GM23338 (cell line): ENCODE measurements at regions not wholly inside any gene's neighbourhood (a gene's known extent, or its start where the extent isn't known, plus 50 kb on each side); places are given as distances from the start of the nearest gene placed in this dataset.

Experiments
- ATAC-seq: fragments of 200-7000 bp; cut with Tn5 transposase; 3 replicates; pipeline ENCODE4 v1.9.1; 2020
- DNase-seq: peaks from one replicate; pipeline ENCODE4 v3.0.0-alpha.2; 2015; ENCODE audit warnings: low spot score
- H2AFZ ChIP-seq: fragments of 200-600 bp; sonication (generic); 2 replicates; pipeline ENCODE4 v1.8.0; 2016; ENCODE audit warnings: antibody characterized with exemption, mild to moderate bottlenecking, moderate library complexity
- H3F3A ChIP-seq: fragments of 200-600 bp; sonication (generic); replicated peaks from 2 replicates; pipeline ENCODE4 v1.8.0; 2017; ENCODE audit warnings: antibody characterized with exemption, mixed run types, low read depth
- H3K27ac ChIP-seq: fragments of 200-600 bp; sonication (generic); 2 replicates; pipeline ENCODE4 v1.6.1; 2016; ENCODE audit warnings: low read depth
- H3K27me3 ChIP-seq: fragments of 200-600 bp; sonication (generic); 2 replicates; pipeline ENCODE4 v1.8.0; 2016; ENCODE audit warnings: mild to moderate bottlenecking, mixed run types, moderate library complexity; ENCODE audit not compliant: insufficient read depth
- H3K36me3 ChIP-seq: fragments of 200-600 bp; sonication (generic); 2 replicates; pipeline ENCODE4 v1.8.0; 2016; ENCODE audit warnings: mild to moderate bottlenecking; ENCODE audit not compliant: insufficient read depth
- H3K4me1 ChIP-seq: fragments of 200-600 bp; sonication (generic); 2 replicates; pipeline ENCODE4 v1.8.0; 2016; ENCODE audit warnings: mild to moderate bottlenecking, moderate library complexity; ENCODE audit not compliant: insufficient read depth
- H3K4me2 ChIP-seq: fragments of 200-600 bp; sonication (generic); 2 replicates; pipeline ENCODE4 v1.7.1; 2017; ENCODE audit warnings: mixed run types
- H3K4me3 ChIP-seq: fragments of 200-600 bp; sonication (generic); 2 replicates; pipeline ENCODE4 v1.6.1; 2016; ENCODE audit warnings: mixed run types
- H3K79me2 ChIP-seq: fragments of 200-600 bp; sonication (generic); replicated peaks from 2 replicates; pipeline ENCODE4 v1.8.0; 2017; ENCODE audit warnings: mild to moderate bottlenecking; ENCODE audit not compliant: insufficient read depth
- H3K9me2 ChIP-seq: fragments of 200-600 bp; sonication (generic); 2 replicates; pipeline ENCODE4 v1.8.0; 2017; ENCODE audit not compliant: insufficient read depth
- H4K20me1 ChIP-seq: fragments of 200-600 bp; sonication (generic); replicated peaks from 2 replicates; pipeline ENCODE4 v1.8.0; 2017; ENCODE audit warnings: mild to moderate bottlenecking; ENCODE audit not compliant: insufficient read depth
- H3K27ac Mint-ChIP-seq: 2 replicates; pipeline ENCODE4 v1.8.0; 2020; ENCODE audit warnings: inconsistent platforms, mild to moderate bottlenecking, moderate library complexity, mixed read lengths
- H3K27me3 Mint-ChIP-seq: 3 replicates; pipeline ENCODE4 v1.8.0; 2022; ENCODE audit warnings: low read depth, mild to moderate bottlenecking, moderate library complexity, mixed read lengths, inconsistent platforms; ENCODE audit not compliant: insufficient read depth, poor library complexity
- H3K36me3 Mint-ChIP-seq: 3 replicates; pipeline ENCODE4 v1.8.0; 2021; ENCODE audit warnings: low read depth, mild to moderate bottlenecking, inconsistent platforms, moderate library complexity, mixed read lengths
- H3K4me1 Mint-ChIP-seq: 3 replicates; pipeline ENCODE4 v1.8.0; 2020; ENCODE audit warnings: mild to moderate bottlenecking, inconsistent platforms, mixed read lengths
- H3K4me3 Mint-ChIP-seq: 3 replicates; pipeline ENCODE4 v1.8.0; 2021; ENCODE audit warnings: moderate library complexity, mild to moderate bottlenecking, inconsistent platforms, mixed read lengths
- H3K9me3 Mint-ChIP-seq: 3 replicates; pipeline ENCODE4 v1.8.0; 2020; ENCODE audit warnings: moderate library complexity, mild to moderate bottlenecking, inconsistent platforms, mixed read lengths
- ETS1 ChIP-seq: IDR thresholded peaks from 2 replicates; pipeline ENCODE4 v1.6.1; 2016; ENCODE audit warnings: antibody characterized with exemption
- EZH2phosphoT487 ChIP-seq: fragments of 200-600 bp; sonication (generic); IDR thresholded peaks from one replicate; pipeline ENCODE4 v1.8.1; 2018; ENCODE audit warnings: antibody characterized with exemption; ENCODE audit not compliant: unreplicated experiment
- REST ChIP-seq: IDR thresholded peaks from one replicate; pipeline ENCODE4 v1.6.1; 2018; ENCODE audit warnings: antibody characterized with exemption; ENCODE audit not compliant: unreplicated experiment
- STAT1 ChIP-seq: IDR thresholded peaks from one replicate; pipeline ENCODE4 v1.6.1; 2016; ENCODE audit warnings: antibody characterized with exemption; ENCODE audit not compliant: unreplicated experiment
- ZNF114 ChIP-seq: fragments of 250-450 bp; sonication (Bioruptor Pico); IDR thresholded peaks from 2 replicates; pipeline ENCODE4 v1.5.0; 2020; ENCODE audit warnings: mild to moderate bottlenecking, moderate library complexity
- ZNF331 ChIP-seq: fragments of 250-450 bp; sonication (Bioruptor Pico); IDR thresholded peaks from 2 replicates; pipeline ENCODE4 v1.5.0; 2020; ENCODE audit warnings: low read depth, mild to moderate bottlenecking, moderate library complexity
- ZNF462 ChIP-seq: fragments of 250-450 bp; sonication (Bioruptor Pico); IDR thresholded peaks from 2 replicates; pipeline ENCODE4 v1.5.0; 2020; ENCODE audit warnings: mild to moderate bottlenecking, moderate library complexity
- TF ChIP-seq, protein P1 (sequence below), 2 experiments: fragments of 200-600 bp in 1 of 2; sonication (generic) in 1 of 2; conservative IDR thresholded peaks; 2 replicates each; pipeline versions ENCODE4 v1.5.1 to v1.6.1; 2016 to 2017; ENCODE audit warnings: antibody characterized with exemption in 2 of 2, low read depth in 2 of 2, mild to moderate bottlenecking in 2 of 2, moderate library complexity in 1 of 2

DNA sequence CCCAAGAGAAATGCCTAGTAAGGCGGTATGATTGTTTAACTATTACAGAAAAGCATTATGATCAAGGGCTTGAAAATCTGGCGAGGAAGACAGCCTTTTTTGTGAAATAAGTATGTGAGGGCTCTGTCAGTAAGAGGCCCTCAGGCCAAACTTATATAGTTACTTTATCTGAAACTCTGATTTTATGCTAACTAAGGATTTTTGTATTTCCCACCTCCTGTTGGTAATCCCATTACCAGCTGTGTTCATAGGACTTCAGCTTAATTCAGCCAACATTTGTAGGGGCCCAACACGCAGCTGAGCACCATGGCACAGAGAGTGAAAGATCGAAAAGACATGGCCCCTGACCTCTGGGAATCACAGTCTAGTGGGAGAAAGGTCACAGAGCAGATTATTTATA lies 318.3 kb upstream of the WWC1 start (continued):
- TF ChIP-seq STAT1 (no peak), ETS1 (no peak), ZNF114 (CRISPR knock-in tag) (no peak)

GRCh38 chr5:167984951-167985350 lies 306.5 kb upstream of the WWC1 start:
- no peaks in the 10 kb centered on the region for H3F3A ChIP-seq
- no peaks in the 10 kb centered on the region for H4K20me1 ChIP-seq
- Mint-ChIP-seq H3K4me1 (peaks cover 44% of the 10 kb centered on the region), H3K27ac (no peak overlapping the region), H3K4me3 (no peak overlapping the region), H3K36me3 (peaks cover 3% of the 10 kb centered on the region; the same call in 1 of the 3 replicates), H3K9me3 (peaks cover 4% of the 10 kb centered on the region; the same call in 2 of the 3 replicates), H3K27me3 (peaks cover 4% of the 10 kb centered on the region)
- no peak overlapping the region for H3K4me3 ChIP-seq
- H2AFZ ChIP-seq: no peak overlapping the region
- peaks cover 52% of the 10 kb centered on the region for H3K4me1 ChIP-seq
- no peaks in the 10 kb centered on the region for H3K79me2 ChIP-seq
- no peak overlapping the region for H3K27ac ChIP-seq
- H3K4me2 ChIP-seq: no peak overlapping the region
- ATAC-seq (no peak), DNase-seq (no peak)
- H3K9me2 ChIP-seq: peaks cover 4% of the 10 kb centered on the region; the same call in 1 of the 2 replicates
- TF ChIP-seq ZNF331 (CRISPR knock-in tag): no peak
- no peak for TF ChIP-seq STAT1
- no peak for TF ChIP-seq ETS1
- TF ChIP-seq EZH2phosphoT487: no peak
- TF ChIP-seq REST: no peak
- TF ChIP-seq ZNF462 (CRISPR knock-in tag): no peak
- TF ChIP-seq, protein P1, sequence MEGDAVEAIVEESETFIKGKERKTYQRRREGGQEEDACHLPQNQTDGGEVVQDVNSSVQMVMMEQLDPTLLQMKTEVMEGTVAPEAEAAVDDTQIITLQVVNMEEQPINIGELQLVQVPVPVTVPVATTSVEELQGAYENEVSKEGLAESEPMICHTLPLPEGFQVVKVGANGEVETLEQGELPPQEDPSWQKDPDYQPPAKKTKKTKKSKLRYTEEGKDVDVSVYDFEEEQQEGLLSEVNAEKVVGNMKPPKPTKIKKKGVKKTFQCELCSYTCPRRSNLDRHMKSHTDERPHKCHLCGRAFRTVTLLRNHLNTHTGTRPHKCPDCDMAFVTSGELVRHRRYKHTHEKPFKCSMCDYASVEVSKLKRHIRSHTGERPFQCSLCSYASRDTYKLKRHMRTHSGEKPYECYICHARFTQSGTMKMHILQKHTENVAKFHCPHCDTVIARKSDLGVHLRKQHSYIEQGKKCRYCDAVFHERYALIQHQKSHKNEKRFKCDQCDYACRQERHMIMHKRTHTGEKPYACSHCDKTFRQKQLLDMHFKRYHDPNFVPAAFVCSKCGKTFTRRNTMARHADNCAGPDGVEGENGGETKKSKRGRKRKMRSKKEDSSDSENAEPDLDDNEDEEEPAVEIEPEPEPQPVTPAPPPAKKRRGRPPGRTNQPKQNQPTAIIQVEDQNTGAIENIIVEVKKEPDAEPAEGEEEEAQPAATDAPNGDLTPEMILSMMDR (conservative IDR thresholded peaks at IDR 0.05; ENCODE audit: low read depth in 2 of 2): no peak
- H3K27me3 ChIP-seq: no peaks in the 10 kb centered on the region
- H3K36me3 ChIP-seq: no peaks in the 10 kb centered on the region
